ENCODE measurements at regions not wholly inside any gene's neighbourhood (a gene's known extent, or its start where the extent isn't known, plus 50 kb on each side); places are given as distances from the start of the nearest gene placed in this dataset.

GRCh38 chr18:39564716-39565115 lies 1999.1 kb upstream of the CELF4 start:
- DNase-seq (ENCODE audit: low read depth, low spot score) (no peak), ATAC-seq (no peak), FAIRE-seq (no peak)
- Histone ChIP-seq H3K4me3 (no peak overlapping the region), H3K4me1 (ENCODE audit: control insufficient read depth, insufficient read depth, low read length) (no peaks in the 10 kb centered on the region), H3K4me2 (ENCODE audit: control insufficient read depth, insufficient read depth) (no peak overlapping the region), H2AFZ (ENCODE audit: control insufficient read depth, low read depth, low read length) (no peak overlapping the region), H3K36me3 (ENCODE audit: control insufficient read depth in 2 of 2, insufficient read depth in 2 of 2, low read length in 1 of 2) (no peaks in the 10 kb centered on the region), H4K20me1 (ENCODE audit: control insufficient read depth, insufficient read depth) (no peaks in the 10 kb centered on the region), H3K9me3 (replicated peaks; ENCODE audit: control insufficient read depth, insufficient read depth, low read length) (no peaks in the 10 kb centered on the region), H3K27me3 (replicated peaks in 1 of 2; ENCODE audit: control insufficient read depth in 2 of 2, insufficient read depth in 2 of 2, low read length in 1 of 2) (no peaks in the 10 kb centered on the region), H3K79me2 (ENCODE audit: control insufficient read depth, insufficient read depth, low read length) (no peaks in the 10 kb centered on the region), H3K27ac (ENCODE audit: control insufficient read depth, insufficient read depth) (no peak overlapping the region), H3K9ac (ENCODE audit: control insufficient read depth, insufficient read depth, low read length) (no peak overlapping the region)
- in situ Hi-C loops (cut with MboI): no loop called here
- ChIA-PET SMC1A (ENCODE audit: uncharacterized antibody, unreplicated experiment) (no interaction called here), CTCF (interaction anchor here (0.8 kb wide), 1 partner anchor 216 kb away, joined by 3 read pairs; no protein-coding TSS in a partner anchor), RAD21 (ENCODE audit: unreplicated experiment) (no interaction called here), POLR2A (no interaction called here)
- no peak for TF ChIP-seq TCF7 (IDR thresholded peaks at IDR 0.05; ENCODE audit: borderline replicate concordance)
- TF ChIP-seq BCLAF1 (IDR thresholded peaks at IDR 0.05): no peak
- TF ChIP-seq SKIL (IDR thresholded peaks at IDR 0.05; ENCODE audit: low read depth, poor library complexity, severe bottlenecking): no peak
- TF ChIP-seq BCL11A (IDR thresholded peaks at IDR 0.05; ENCODE audit: low read depth, low read length): no peak
- TF ChIP-seq TCF3 (IDR thresholded peaks at IDR 0.05; ENCODE audit: borderline replicate concordance, insufficient read depth, low read depth, low read length): no peak
- no peak for TF ChIP-seq PAX5 (IDR thresholded peaks at IDR 0.05; ENCODE audit: borderline replicate concordance, low read depth, low read length)
- no peak for TF ChIP-seq POLR2A (IDR thresholded peaks at IDR 0.05; ENCODE audit: low read depth, low read length)
- TF ChIP-seq CHD1 (IDR thresholded peaks at IDR 0.05; ENCODE audit: low read depth, low read length): no peak
- no peak for TF ChIP-seq SMARCA5 (IDR thresholded peaks at IDR 0.05)
- no peak for TF ChIP-seq HCFC1 (IDR thresholded peaks at IDR 0.05; ENCODE audit: low read length)
- intact Hi-C loops (cut with micrococcal nuclease; ENCODE audit: unreplicated experiment): no loop called here
- WGBS (ENCODE audit: insufficient coverage, insufficient replicate concordance, low lambda C conversion rate, missing lambda C conversion rate): 50% methylated on average over 4 of the region's 4 CpGs
- BruUV-seq (replicated peaks): no TSS peak

Measured in GM12878 (cell line).